ENCODE measurements at regions not wholly inside any gene's neighbourhood (a gene's known extent, or its start where the extent isn't known, plus 50 kb on each side); places are given as distances from the start of the nearest gene placed in this dataset.

GRCh38 chr2:120528051-120528692 is 182.2 kb downstream of the INHBB start (continued):
- TF ChIP-seq, protein P1, sequence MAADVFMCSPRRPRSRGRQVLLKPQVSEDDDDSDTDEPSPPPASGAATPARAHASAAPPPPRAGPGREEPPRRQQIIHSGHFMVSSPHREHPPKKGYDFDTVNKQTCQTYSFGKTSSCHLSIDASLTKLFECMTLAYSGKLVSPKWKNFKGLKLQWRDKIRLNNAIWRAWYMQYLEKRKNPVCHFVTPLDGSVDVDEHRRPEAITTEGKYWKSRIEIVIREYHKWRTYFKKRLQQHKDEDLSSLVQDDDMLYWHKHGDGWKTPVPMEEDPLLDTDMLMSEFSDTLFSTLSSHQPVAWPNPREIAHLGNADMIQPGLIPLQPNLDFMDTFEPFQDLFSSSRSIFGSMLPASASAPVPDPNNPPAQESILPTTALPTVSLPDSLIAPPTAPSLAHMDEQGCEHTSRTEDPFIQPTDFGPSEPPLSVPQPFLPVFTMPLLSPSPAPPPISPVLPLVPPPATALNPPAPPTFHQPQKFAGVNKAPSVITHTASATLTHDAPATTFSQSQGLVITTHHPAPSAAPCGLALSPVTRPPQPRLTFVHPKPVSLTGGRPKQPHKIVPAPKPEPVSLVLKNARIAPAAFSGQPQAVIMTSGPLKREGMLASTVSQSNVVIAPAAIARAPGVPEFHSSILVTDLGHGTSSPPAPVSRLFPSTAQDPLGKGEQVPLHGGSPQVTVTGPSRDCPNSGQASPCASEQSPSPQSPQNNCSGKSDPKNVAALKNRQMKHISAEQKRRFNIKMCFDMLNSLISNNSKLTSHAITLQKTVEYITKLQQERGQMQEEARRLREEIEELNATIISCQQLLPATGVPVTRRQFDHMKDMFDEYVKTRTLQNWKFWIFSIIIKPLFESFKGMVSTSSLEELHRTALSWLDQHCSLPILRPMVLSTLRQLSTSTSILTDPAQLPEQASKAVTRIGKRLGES (CRISPR knock-in tag; IDR thresholded peaks at IDR 0.05; ENCODE audit: borderline replicate concordance) = peak; percentile 30; the same call in 1 of the 2 replicates
- no peak for TF ChIP-seq ZNF737 (CRISPR knock-in tag; IDR thresholded peaks at IDR 0.05; ENCODE audit: borderline replicate concordance)
- TF ChIP-seq, protein P2, sequence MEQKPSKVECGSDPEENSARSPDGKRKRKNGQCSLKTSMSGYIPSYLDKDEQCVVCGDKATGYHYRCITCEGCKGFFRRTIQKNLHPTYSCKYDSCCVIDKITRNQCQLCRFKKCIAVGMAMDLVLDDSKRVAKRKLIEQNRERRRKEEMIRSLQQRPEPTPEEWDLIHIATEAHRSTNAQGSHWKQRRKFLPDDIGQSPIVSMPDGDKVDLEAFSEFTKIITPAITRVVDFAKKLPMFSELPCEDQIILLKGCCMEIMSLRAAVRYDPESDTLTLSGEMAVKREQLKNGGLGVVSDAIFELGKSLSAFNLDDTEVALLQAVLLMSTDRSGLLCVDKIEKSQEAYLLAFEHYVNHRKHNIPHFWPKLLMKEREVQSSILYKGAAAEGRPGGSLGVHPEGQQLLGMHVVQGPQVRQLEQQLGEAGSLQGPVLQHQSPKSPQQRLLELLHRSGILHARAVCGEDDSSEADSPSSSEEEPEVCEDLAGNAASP (CRISPR knock-in tag; IDR thresholded peaks at IDR 0.05; ENCODE audit: borderline replicate concordance) = peak; percentile 45; the same call in 1 of the 2 replicates
- TF ChIP-seq SNAI1 (CRISPR knock-in tag; IDR thresholded peaks at IDR 0.05; ENCODE audit: borderline replicate concordance) = peak; percentile 35; the same call in 1 of the 2 replicates
- no peak for TF ChIP-seq RBFOX2 (IDR thresholded peaks at IDR 0.05; ENCODE audit: low read depth, low read length)
- TF ChIP-seq ZNF589 (CRISPR knock-in tag; conservative IDR thresholded peaks at IDR 0.05) = peak; percentile 90
- peak; percentile 97 for TF ChIP-seq HES4 (CRISPR knock-in tag; IDR thresholded peaks at IDR 0.05; ENCODE audit: borderline replicate concordance)
- TF ChIP-seq, protein P3, sequence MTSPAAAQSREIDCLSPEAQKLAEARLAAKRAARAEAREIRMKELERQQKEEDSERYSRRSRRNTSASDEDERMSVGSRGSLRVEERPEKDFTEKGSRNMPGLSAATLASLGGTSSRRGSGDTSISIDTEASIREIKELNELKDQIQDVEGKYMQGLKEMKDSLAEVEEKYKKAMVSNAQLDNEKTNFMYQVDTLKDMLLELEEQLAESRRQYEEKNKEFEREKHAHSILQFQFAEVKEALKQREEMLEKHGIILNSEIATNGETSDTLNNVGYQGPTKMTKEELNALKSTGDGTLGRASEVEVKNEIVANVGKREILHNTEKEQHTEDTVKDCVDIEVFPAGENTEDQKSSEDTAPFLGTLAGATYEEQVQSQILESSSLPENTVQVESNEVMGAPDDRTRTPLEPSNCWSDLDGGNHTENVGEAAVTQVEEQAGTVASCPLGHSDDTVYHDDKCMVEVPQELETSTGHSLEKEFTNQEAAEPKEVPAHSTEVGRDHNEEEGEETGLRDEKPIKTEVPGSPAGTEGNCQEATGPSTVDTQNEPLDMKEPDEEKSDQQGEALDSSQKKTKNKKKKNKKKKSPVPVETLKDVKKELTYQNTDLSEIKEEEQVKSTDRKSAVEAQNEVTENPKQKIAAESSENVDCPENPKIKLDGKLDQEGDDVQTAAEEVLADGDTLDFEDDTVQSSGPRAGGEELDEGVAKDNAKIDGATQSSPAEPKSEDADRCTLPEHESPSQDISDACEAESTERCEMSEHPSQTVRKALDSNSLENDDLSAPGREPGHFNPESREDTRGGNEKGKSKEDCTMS (CRISPR knock-in tag; conservative IDR thresholded peaks at IDR 0.05) = no peak
- no peak for TF ChIP-seq ZSCAN22 (CRISPR knock-in tag; IDR thresholded peaks at IDR 0.05)
- TF ChIP-seq, protein P4, sequence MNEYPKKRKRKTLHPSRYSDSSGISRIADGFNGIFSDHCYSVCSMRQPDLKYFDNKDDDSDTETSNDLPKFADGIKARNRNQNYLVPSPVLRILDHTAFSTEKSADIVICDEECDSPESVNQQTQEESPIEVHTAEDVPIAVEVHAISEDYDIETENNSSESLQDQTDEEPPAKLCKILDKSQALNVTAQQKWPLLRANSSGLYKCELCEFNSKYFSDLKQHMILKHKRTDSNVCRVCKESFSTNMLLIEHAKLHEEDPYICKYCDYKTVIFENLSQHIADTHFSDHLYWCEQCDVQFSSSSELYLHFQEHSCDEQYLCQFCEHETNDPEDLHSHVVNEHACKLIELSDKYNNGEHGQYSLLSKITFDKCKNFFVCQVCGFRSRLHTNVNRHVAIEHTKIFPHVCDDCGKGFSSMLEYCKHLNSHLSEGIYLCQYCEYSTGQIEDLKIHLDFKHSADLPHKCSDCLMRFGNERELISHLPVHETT (CRISPR knock-in tag; conservative IDR thresholded peaks at IDR 0.05) = peak; percentile 64; the same call in 1 of the 2 replicates
- no peak for TF ChIP-seq SMC3 (IDR thresholded peaks at IDR 0.05; ENCODE audit: low read length)
- no peak for TF ChIP-seq NFE2L2 (IDR thresholded peaks at IDR 0.05; ENCODE audit: low read length)
- TF ChIP-seq, protein P5, sequence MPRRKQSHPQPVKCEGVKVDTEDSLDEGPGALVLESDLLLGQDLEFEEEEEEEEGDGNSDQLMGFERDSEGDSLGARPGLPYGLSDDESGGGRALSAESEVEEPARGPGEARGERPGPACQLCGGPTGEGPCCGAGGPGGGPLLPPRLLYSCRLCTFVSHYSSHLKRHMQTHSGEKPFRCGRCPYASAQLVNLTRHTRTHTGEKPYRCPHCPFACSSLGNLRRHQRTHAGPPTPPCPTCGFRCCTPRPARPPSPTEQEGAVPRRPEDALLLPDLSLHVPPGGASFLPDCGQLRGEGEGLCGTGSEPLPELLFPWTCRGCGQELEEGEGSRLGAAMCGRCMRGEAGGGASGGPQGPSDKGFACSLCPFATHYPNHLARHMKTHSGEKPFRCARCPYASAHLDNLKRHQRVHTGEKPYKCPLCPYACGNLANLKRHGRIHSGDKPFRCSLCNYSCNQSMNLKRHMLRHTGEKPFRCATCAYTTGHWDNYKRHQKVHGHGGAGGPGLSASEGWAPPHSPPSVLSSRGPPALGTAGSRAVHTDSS (CRISPR knock-in tag; conservative IDR thresholded peaks at IDR 0.05) = no peak
- no peak for TF ChIP-seq POLR2G (IDR thresholded peaks at IDR 0.05; ENCODE audit: low read depth, low read length)
- TF ChIP-seq ZNF614 (CRISPR knock-in tag; IDR thresholded peaks at IDR 0.05; ENCODE audit: borderline replicate concordance) = peak; percentile 53; the same call in 1 of the 2 replicates
- peak; percentile 39; the same call in 1 of the 2 replicates for TF ChIP-seq ZNF652 (CRISPR knock-in tag; IDR thresholded peaks at IDR 0.05; ENCODE audit: borderline replicate concordance, low read depth)
- TF ChIP-seq RAD51 (IDR thresholded peaks at IDR 0.05; ENCODE audit: borderline replicate concordance) = peak; percentile 91
- TF ChIP-seq SAP130 (CRISPR knock-in tag; IDR thresholded peaks at IDR 0.05; ENCODE audit: low read depth) = peak; percentile 11; the same call in 1 of the 2 replicates
- no peak for TF ChIP-seq ZNF235 (CRISPR knock-in tag; IDR thresholded peaks at IDR 0.05; ENCODE audit: borderline replicate concordance)
- peak; percentile 67; the same call in 1 of the 2 replicates for TF ChIP-seq MTA1 (CRISPR knock-in tag; IDR thresholded peaks at IDR 0.05; ENCODE audit: borderline replicate concordance)
